Hepatocyte (in vitro differentiated cells): ENCODE measurements at regions not wholly inside any gene's neighbourhood (a gene's known extent, or its start where the extent isn't known, plus 50 kb on each side); places are given as distances from the start of the nearest gene placed in this dataset.

Experiments
- DNase-seq: peaks from one replicate; pipeline ENCODE4 v3.0.0-alpha.2; 2016; ENCODE audit warnings: low spot score
- H2AFZ ChIP-seq: fragments of 200-600 bp; sonication (generic); 2 replicates; pipeline ENCODE4 v1.6.0; 2016; ENCODE audit warnings: antibody characterized with exemption, mild to moderate bottlenecking
- H3K27ac ChIP-seq: fragments of 200-600 bp; sonication (generic); 2 replicates; pipeline ENCODE4 v1.5.1; 2016; ENCODE audit warnings: mild to moderate bottlenecking
- H3K27me3 ChIP-seq: fragments of 200-600 bp; sonication (generic); 2 replicates; pipeline ENCODE4 v1.6.1; 2016
- H3K36me3 ChIP-seq: fragments of 200-600 bp; sonication (generic); replicated peaks from 2 replicates; pipeline ENCODE4 v1.5.1; 2016; ENCODE audit warnings: low read depth; ENCODE audit not compliant: insufficient read depth
- H3K4me1 ChIP-seq: fragments of 200-600 bp; sonication (generic); 2 replicates; pipeline ENCODE4 v1.5.1; 2016; ENCODE audit warnings: mild to moderate bottlenecking, moderate library complexity; ENCODE audit not compliant: insufficient read depth
- H3K4me2 ChIP-seq: fragments of 200-600 bp; sonication (generic); 2 replicates; pipeline ENCODE4 v1.6.0; 2016
- H3K4me3 ChIP-seq: fragments of 200-600 bp; sonication (generic); 2 replicates; pipeline ENCODE4 v1.5.1; 2016; ENCODE audit warnings: mild to moderate bottlenecking
- H3K79me2 ChIP-seq: fragments of 200-600 bp; sonication (generic); 2 replicates; pipeline ENCODE4 v1.6.0; 2017; ENCODE audit warnings: mild to moderate bottlenecking
- H3K9me2 ChIP-seq: fragments of 200-600 bp; sonication (generic); replicated peaks from 2 replicates; pipeline ENCODE4 v1.6.0; 2017; ENCODE audit warnings: mild to moderate bottlenecking; ENCODE audit not compliant: insufficient read depth
- H3K9me3 ChIP-seq: fragments of 200-600 bp; sonication (generic); 2 replicates; pipeline ENCODE4 v1.5.1; 2016; ENCODE audit warnings: low read depth, mild to moderate bottlenecking
- H4K20me1 ChIP-seq: fragments of 200-600 bp; sonication (generic); 2 replicates; pipeline ENCODE4 v1.6.0; 2016; ENCODE audit warnings: mild to moderate bottlenecking; ENCODE audit not compliant: insufficient read depth, poor library complexity, severe bottlenecking
- CTCF ChIP-seq: fragments of 200-600 bp; sonication (generic); IDR thresholded peaks from 2 replicates; pipeline ENCODE4 v1.5.1; 2016; ENCODE audit warnings: antibody characterized with exemption, mild to moderate bottlenecking; ENCODE audit not compliant: poor library complexity
- EZH2 ChIP-seq: fragments of 200-600 bp; sonication (generic); IDR thresholded peaks from 2 replicates; pipeline ENCODE4 v1.6.1; 2016; ENCODE audit warnings: antibody characterized with exemption, mild to moderate bottlenecking, borderline replicate concordance
- EZH2phosphoT487 ChIP-seq: fragments of 200-600 bp; sonication (generic); IDR thresholded peaks from one replicate; pipeline ENCODE4 v1.6.1; 2018; ENCODE audit warnings: antibody characterized with exemption, mild to moderate bottlenecking, low read depth, moderate library complexity; ENCODE audit not compliant: unreplicated experiment, severe bottlenecking
- WGBS: methylation state at CpG from one replicate; pipeline ENCODE4 v1.1.6; 2016; ENCODE audit warnings: low lambda C conversion rate; ENCODE audit errors: missing lambda C conversion rate; 5-methylcytosine and 5-hydroxymethylcytosine counted together

- DNase-seq = no peak
- H3K27ac ChIP-seq = no peak overlapping the region
- H3K79me2 ChIP-seq = no peaks in the 10 kb centered on the region
- peaks cover 2% of the 10 kb centered on the region for H3K27me3 ChIP-seq
- no peaks in the 10 kb centered on the region for H3K36me3 ChIP-seq
- WGBS = 87% methylated on average over 6 of the region's 6 CpGs
- peaks cover 7% of the 10 kb centered on the region for H3K4me1 ChIP-seq
- H3K9me3 ChIP-seq = no peaks in the 10 kb centered on the region
- H3K4me2 ChIP-seq = no peak overlapping the region
- H4K20me1 ChIP-seq = no peaks in the 10 kb centered on the region
- no peak overlapping the region for H3K4me3 ChIP-seq
- H3K9me2 ChIP-seq = no peaks in the 10 kb centered on the region
- H2AFZ ChIP-seq = no peak overlapping the region
- TF ChIP-seq EZH2phosphoT487 (no peak), EZH2 (no peak), CTCF (no peak)
These were observed 462.1 kb downstream of the BUD13 start for GRCh38 chr11:116310698-116311097.

- DNase-seq = peak; percentile 37
- 71% methylated on average over 8 of the region's 8 CpGs for WGBS
- H3K79me2 ChIP-seq = no peaks in the 10 kb centered on the region
- H3K36me3 ChIP-seq = no peaks in the 10 kb centered on the region
- H3K4me1 ChIP-seq = peaks cover 7% of the 10 kb centered on the region
- no peak overlapping the region for H2AFZ ChIP-seq
- peaks cover 7% of the 10 kb centered on the region for H3K27me3 ChIP-seq
- no peaks in the 10 kb centered on the region for H4K20me1 ChIP-seq
- TF ChIP-seq EZH2 = no peak
- TF ChIP-seq EZH2phosphoT487 = no peak
- no peak for TF ChIP-seq CTCF
- no peak overlapping the region for H3K4me3 ChIP-seq
- no peaks in the 10 kb centered on the region for H3K9me3 ChIP-seq
- no peak overlapping the region for H3K27ac ChIP-seq
- H3K9me2 ChIP-seq = no peaks in the 10 kb centered on the region
- H3K4me2 ChIP-seq = no peak overlapping the region
These were observed 462.6 kb downstream of the BUD13 start for GRCh38 chr11:116310226-116310625.

- H3K27me3 ChIP-seq = peaks cover 8% of the 10 kb centered on the region
- no peak overlapping the region for H3K4me2 ChIP-seq
- H3K36me3 ChIP-seq = no peaks in the 10 kb centered on the region
- H4K20me1 ChIP-seq = no peaks in the 10 kb centered on the region
- TF ChIP-seq CTCF (no peak), EZH2phosphoT487 (no peak)
- no peaks in the 10 kb centered on the region for H3K9me2 ChIP-seq
- H3K79me2 ChIP-seq = no peaks in the 10 kb centered on the region
- 64% methylated on average over 1 of the region's 1 CpG for WGBS
- no peak overlapping the region for H2AFZ ChIP-seq
- H3K9me3 ChIP-seq = no peaks in the 10 kb centered on the region
- H3K4me3 ChIP-seq = no peak overlapping the region
- no peak overlapping the region for H3K27ac ChIP-seq
- peaks cover 7% of the 10 kb centered on the region for H3K4me1 ChIP-seq
- no peak for DNase-seq
These were observed 463.3 kb downstream of the BUD13 start for GRCh38 chr11:116309446-116309845.

DNA sequence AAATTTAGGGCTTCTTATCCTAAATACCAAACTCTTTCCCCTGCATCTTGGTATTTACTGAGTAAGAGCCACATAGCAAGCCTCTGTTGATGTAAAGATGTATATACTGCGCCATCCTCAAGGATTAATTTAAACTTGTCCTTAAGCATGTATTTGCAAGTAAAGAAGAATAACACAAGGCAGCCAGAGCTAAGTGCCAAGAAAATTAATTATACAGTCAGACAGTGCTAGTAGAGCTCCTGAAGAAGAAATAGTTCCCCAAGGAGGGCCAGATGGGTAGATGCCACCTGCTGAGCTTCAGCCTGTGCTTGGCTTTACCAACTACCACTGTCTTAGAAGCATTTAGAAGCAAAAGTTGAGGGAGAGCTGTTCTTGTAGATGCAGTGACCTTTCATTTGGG is 470.0 kb downstream of the BUD13 start:
- Histone ChIP-seq H3K27me3 (peaks cover 5% of the 10 kb centered on the region), H3K4me1 (no peaks in the 10 kb centered on the region), H3K4me3 (no peak overlapping the region), H4K20me1 (no peaks in the 10 kb centered on the region), H3K9me2 (no peaks in the 10 kb centered on the region), H3K36me3 (no peaks in the 10 kb centered on the region), H3K4me2 (no peak overlapping the region), H2AFZ (no peak overlapping the region), H3K9me3 (no peaks in the 10 kb centered on the region), H3K79me2 (no peaks in the 10 kb centered on the region), H3K27ac (no peak overlapping the region)
- WGBS = 95% methylated on average over 1 of the region's 1 CpG
- no peak for DNase-seq
- TF ChIP-seq CTCF (no peak), EZH2 (no peak), EZH2phosphoT487 (no peak)
